ENCODE measurements at regions not wholly inside any gene's neighbourhood (a gene's known extent, or its start where the extent isn't known, plus 50 kb on each side); places are given as distances from the start of the nearest gene placed in this dataset.
A peak's percentile ranks its signal among the peaks of the same experiment; 100 is the strongest.

DNA sequence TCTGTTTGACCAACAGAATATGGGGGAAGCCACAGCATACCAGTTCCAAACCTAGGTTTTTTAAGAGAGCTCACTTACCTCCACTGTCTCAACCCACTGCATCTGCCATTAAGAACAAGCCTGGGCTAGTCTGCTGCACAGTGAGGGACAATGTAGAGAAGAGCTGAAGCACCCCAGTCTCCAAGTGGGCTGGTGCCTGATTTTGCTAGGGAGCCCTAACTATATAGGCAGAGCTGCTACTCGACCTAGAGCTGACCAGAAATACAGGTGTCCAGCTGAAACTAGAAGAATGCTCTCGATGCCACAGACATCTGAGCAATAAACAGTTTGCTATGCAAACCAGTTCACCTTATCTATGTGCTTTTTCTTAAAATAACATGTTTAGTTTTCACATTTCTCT is 106.9 kb upstream of the BET1 start:
- no peak for DNase-seq

DNA sequence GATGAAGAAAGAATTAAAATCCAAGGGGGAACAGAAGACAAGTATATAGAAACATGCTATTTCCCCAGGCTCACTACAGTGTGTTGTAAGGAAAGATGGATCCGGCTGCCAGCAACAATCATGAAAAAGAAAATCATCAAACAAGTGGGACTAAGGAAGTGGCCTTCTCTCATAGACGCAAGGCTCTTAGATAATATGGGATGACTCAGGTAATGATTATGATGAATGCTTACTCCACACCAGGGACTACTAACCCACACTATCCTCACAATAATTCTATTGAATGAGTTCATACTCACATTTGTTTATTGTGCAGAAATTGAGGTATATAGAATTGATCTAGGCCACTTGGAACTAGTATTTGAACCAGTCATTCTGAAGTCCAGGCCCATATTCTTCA is 111.2 kb upstream of the BET1 start:
- DNase-seq: no peak

DNA sequence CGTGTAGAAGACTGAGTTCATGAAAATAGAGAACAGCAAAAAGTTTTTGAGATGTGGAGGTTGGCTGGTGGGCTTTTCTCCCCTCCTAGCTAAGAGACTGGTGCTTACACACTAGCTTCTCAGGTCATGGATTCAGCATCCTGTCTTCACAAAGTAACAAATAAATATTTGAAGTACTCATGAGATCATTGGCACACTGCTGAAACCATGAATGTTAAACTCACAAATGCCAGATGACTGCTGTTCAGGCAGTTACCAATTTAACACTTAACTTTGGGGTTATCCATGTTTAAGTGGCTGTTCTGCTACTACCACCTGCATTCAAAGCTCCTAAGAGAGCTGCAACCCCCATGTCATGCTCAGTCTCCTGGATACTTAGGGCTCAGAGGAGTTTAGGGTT is 119.0 kb upstream of the BET1 start:
- no peak for DNase-seq

DNA sequence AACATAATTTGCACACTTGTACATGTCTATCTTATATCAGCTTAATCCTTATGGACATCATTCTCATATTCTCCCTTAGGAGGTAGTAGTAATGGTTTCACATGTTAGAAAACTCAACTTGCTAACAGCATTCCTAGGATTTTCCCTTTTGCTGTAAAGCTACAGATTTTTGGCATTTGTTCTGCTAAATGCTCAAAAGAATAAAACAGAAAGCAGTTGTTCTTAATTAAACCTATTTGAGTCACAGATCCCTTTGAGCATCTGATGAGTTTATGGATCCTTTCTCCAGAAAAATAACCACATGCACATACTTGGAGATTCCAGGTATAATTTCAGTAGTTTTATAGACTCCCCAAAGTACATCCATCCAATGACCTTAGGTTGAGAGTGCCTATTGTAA is 122.9 kb upstream of the BET1 start:
- DNase-seq: no peak

DNA sequence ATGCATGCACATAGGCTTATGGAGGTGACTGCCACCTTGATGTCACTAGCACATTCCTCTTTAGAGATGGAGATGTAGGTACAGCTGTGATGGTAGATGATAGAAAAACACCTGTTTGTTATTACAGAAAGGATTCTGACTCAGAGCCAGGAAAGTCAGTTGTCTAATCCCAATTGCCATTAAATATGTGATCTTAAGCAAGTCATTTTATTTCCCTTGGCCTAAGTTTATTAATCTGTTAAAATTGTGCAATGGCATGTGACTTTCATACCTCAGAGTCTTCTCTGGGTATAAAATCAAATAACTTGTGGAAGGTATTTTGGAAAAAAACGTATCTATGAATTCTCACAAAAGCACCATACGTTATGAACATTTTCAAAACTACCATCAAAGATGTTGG is 123.9 kb upstream of the BET1 start:
- DNase-seq: no peak

DNA sequence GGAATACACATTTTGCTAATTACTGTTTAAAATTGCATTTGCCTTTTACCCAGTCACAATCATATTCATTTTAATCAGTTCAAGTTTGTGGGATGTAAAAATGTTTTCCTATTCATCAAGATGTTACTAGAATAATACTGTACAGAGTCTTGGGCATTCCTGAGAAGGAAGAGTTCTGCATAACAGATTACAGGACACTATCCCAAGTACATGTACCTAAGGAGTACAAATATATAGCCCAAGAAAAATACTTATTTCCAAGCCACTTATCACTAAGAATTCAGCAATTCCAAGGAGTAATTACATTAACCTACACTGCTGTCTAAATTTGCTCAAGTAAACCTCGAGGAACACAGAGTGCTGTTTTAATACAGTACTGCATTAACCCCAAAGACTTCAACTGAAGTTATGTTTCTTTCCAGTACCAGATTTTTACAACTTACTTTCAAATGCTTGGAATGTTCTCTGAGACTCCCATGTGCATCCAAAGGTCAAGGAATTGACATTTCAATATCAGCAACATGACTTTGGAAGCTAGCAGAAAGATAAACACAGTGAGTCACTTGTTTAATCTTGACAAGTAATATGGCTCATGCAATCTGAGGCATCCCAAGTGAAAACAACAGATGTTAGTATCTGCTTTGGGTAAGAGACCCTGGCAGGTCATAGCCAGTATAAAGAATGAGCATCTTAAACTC is 125.4 kb upstream of the BET1 start:
- DNase-seq: no peak

DNA sequence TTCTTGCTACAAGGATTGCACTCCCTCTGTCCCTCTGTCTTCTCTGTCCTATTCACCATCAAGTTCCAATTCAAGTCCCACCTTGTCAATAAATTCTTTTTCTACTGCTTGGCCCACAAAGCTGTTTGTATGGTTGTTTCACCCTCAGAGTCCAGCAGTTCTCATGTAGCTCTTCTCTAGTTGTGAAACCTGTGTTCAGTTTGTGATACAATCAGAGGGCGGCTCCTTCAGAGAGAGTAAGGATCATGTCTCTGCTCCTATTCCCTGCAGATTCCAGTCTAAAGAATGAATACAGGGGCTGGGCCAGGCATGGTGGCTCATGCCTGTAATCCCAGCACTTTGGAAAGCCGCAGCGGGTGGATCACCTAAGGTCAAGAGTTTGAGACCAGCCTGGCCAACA is 126.6 kb upstream of the BET1 start:
- no peak for DNase-seq

DNA sequence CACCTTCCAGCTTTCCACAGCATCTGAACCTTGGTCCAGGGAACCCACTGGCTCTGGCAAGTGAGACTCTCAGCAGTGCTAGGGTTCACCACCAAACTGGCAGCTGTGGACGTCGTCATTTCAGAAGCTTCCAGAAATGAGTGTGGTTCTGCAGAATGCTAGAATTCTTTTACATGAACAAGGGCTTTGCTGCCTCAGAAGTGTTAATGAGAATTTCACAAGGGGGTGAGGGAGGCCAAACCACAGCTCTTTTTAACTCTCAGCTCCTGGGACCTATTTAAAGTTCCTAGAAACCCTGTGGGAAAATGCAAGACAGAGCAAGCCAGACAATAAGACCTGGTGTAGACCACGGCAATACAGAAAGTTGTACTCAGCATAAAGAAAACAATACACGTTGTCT is 129.3 kb upstream of the BET1 start:
- DNase-seq: no peak

DNA sequence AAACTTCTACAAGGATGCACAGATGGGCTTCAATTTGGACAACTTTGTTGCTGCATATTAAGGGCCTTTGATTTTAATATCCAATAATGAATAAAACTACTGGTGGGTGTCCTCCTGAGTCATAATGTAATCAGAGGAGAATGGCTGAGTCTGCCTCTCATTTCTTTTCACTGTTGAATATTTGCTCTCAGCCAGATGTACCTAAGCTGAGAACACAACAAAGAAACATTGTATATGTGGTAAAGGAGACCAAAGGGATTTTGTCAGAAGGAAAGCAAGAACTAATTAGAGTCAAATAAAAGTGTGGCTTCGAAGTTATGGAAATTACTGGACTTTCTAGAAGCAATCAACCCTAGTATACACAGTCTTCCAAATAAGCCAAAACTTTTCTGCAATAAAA is 131.0 kb upstream of the BET1 start:
- DNase-seq: no peak

DNA sequence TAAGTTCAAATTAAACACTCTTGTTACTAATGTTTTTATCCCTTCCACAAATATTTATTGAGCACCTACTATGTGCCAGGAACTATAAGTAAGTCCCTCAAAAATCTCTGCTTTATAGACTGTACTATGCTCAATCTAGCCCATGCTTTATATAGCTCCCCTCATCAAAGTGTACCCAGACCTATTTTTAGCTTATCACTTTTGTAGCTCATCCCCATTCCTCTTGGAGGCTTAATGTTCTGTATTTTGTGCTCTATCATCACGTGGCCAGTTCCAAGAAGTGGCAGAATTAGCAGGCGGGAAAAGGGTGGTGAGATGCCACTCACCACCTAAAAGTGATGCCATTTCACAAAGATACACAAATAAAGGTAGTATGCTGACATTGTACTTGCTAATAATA is 138.1 kb upstream of the BET1 start:
- no peak for DNase-seq

DNA sequence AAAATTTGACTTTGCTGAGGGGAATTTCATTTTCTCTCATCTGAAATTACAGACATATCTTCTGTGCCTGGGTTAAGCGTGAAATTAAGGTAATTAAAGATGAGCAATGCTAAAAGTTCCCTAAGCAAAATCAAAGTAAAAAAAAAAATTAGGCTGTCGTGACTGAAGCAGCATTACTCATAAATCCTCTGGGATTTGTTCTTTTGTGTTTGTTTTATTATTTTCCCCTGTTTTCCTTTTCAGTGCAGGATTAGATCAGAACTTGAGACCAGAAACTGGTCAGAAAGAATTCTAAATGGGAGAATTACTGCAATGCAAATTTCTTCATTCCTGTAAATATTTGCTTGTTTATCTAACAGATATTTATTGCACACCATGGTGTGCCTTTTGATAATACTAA is 141.4 kb upstream of the BET1 start:
- DNase-seq: no peak

DNA sequence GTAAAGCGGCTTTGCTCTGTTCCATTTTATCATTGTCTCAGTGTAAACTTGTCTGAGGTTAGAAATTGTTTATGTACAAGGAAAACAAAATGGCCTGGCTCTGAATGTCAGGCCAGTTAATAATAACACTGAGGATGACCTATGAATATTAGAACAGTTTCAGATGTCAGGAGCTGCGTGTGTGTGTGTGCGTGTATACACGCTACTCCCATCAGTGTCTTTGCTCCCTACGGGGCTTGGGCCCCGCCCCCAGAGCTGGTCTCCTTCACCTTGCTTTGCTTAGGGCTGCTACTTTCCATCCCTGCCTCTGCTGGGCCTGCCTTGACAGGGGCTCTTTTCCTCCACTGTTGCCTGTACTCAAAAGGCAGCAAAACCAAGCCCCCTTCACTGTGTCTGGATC is 142.3 kb upstream of the BET1 start:
- no peak for DNase-seq

DNA sequence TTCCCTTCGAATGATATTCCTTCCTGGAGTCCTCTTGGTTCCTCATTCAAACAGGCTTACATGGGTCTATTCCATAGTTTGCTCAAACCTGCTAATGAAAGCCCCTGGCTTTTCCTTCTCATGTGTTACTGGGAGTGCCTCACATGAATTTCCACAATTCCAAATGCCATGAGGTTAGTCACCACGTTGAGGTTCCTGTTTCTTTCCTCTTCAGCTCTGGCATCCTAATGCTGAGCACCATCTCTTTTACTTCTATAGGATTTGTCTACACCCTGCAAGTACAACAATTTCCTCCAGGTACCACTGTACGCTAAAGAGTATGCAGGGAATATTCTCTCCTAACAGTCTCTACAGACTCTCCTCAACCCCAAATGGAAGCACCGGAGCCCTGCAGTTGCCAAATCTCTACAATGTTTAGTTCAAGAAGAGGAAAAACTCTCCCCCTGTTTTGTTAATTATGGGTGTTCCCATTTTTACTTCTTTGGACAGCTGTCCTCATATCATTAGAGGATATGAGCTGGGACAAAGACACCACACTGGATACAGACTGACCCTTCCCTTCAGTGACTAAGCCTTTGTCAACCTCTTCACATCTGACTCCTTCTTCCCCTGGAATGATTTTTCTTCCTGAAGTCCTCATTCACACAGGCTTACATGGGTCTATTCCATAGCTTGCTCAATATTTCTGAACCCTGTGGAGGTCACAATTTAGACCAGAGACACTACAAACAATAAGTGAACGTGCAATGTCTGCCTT is 145.8 kb upstream of the BET1 start:
- DNase-seq: no peak

DNA sequence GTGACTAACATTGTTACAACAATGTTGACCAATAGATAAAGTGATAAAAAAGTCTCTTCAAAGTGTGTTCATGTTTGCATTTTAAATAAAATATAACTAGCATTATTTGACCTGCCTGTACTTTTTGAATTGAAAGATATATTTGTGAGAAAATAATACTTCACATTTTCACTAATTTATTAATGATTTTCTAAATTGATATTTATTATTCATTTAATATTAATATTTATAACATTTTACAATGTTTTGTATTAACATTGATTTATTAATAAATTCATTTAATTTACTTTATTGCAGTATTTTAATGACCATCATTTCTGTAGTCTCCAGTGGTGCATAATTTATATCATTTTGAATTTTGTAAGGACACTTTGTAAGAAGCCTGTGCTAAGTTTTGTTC is 150.0 kb upstream of the BET1 start:
- no peak for DNase-seq

DNA sequence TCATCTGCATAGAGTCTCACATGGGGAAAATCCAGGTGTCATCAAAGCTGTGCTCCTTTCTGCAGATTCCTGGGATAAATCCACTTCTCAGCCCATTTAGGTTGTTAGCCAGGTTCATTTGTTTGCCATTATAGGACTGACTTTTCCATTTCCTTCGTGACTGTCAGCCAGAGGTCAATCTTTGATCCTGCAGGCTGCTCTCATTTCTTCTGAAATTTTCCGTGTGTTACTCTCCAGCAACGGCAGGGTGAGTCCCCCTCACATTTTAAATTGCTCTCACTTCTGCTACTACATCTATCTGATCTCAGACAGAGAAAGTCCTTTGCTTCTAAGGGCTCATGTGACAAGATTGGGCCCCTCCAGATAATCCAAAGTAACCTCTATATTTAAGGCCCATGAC is 150.7 kb upstream of the BET1 start:
- no peak for DNase-seq

DNA sequence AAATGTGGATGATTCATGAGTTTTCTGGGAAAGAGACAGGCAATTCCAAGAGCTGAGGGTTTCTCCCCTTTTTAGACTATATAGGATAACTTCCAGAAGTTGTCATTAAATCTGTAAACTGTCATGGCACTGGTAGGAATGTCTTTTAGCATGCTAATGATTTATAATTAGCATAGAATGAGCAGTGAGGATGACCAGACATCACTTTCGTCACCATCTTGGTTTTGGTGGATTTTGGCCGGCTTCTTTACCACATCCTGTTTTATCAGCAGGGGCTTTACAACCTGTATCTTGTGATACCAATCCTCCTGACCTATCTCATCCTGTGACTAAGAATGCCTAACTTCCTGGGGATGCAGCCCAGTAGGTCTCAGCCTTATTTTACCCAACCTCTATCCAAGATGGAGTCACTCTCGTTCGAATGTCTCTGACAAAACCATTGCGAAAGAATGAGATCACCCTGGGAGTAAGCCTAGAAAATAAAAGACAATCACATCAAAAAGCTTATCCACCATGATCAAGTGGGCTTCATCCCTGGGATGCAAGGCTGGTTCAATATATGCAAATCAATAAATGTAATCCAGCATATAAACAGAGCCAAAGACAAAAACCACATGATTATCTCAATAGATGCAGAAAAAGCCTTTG is 153.6 kb upstream of the BET1 start:
- peak; percentile 7 for DNase-seq

DNA sequence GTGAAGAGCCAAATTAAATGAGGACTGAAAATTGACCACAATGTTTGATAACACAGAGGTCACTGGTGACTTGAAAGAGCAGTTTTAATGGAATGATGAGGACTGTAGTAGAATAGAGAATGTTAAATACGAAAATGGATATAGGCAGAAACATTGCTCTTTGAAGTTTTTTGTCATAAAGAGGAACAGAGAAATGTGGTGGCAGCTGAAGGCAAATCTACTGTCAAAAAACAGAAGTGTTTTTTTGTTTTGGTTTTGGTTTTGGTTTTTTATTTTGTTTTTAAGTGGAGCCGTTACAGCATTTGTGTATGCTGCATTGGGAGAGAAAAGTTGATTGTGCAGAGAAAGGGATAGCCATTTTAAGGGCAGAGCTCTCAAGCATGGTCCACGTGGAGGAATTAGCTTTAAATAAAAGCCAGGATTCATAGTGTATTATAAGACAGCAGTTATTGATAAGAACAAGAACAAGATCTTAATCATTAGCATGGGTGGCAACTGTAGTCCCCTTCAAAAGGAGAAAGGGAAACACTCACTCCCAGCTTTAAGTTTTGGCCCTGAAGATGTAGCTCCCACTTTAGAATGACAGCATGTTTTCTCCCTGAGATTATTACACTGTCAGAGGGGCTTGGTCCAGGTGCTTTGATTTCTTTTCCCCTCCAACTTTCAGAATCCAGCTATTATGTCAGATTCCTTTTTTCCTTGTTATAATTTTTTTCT is 156.7 kb upstream of the BET1 start:
- DNase-seq: no peak

DNA sequence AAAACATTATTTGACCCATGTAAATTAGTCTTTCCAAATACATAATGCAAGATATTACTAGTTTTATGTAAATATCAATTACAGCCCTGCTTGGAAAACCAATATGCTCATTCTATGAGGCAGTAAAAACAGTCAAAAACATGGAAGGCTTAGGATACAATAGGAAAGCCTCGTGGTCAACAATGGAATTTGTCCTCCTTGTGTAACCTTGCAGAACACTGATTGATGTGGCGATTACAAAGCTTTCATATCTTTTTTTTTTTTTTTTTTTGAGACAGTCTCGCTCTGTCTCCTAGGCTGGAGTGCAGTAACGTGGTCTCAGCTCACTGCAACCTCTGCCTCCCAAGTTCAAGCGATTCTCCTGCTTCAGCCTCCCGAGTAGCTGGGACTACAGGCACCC is 157.3 kb upstream of the BET1 start:
- DNase-seq: no peak

DNA sequence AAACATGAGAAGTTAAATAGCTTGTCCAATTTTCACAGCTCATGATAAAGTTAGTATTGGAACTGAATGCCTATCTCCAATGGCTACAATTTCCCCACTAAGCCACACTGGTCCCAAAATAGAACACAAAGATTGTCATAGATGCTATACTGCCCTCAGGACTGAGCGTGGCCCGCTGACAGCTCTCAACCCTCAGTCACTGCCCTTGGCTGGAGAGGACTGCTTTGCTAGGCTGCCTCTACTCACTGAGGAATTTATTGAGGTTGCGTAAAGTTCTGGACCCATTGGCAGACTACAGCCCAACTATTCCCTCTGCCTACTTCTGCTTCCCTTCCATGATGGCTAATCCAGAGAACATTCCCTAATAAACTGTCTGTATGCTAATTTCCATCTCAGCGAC is 165.5 kb upstream of the BET1 start:
- no peak for DNase-seq

DNA sequence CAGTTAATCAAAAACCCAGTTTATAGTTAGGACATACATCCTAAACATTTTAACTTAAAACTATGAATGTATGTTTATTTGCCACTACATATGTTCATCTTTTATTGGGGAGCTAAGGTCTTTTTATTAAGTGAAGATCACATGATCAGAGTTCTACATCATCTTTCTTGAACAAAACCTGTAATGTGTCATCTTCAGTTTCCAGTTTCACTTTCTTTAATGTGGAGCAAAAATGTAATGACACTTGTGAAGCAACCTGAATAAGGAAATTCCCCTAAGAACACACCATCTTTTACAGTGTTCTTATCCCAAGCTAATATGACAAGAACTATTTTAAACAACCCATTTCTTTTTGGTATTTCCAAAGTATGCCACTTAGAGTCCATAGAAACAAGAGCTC is 166.7 kb upstream of the BET1 start:
- no peak for DNase-seq

DNA sequence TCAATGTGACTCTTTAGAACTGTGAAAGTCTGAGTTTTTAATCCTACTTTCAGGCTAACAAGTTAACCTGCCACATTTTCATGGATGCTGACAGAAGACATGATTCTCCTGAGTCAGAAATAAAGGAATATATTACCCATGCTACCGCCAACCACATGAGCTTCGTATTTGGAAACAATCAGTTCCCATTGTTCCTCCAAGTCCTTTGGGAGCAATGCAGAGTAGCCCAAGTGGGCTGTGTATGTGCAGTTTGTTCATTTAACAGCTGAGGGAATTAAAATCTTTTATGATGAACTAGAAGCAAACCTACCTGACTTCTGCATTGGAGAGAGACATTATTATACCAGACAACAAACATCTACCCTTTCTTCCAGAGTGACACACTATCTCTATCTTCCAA is 169.3 kb upstream of the BET1 start:
- no peak for DNase-seq

DNA sequence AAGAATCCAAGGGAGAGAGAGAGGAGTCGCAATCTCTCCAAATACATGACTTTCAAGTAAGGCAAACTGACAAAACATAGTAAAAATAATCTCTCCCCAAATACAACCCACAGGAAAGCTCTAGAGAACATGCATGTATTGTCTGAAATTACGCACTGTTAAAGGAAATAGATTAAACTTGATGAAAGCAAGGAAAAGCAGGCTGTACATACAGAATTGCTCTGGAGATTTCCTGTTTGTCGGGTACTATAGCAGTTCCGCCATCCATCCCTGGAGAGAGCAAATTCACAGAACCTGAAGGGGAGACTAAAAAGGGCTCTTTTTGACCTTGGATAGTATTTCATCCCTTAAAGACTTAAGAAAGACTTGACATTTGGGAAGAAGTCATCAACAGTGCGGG is 170.2 kb upstream of the BET1 start:
- no peak for DNase-seq

DNA sequence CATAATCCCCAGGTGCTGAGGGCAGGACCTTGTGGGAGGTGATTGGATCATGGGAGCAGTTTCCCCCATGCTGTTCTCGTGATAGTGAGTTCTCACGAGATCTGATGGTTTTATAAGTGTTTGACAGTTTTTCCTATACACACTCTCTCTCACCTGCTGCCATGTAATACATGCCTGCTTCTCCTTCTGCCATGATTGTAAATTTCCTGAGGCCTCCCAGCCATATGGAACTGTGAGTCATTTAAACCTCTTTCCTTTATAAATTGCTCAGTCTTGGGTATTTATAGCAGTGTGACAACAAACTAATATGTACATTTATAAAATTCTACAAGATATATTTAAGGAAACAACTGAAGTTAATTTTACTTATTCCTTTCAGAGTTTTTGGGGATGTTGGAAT is 170.8 kb upstream of the BET1 start:
- no peak for DNase-seq

DNA sequence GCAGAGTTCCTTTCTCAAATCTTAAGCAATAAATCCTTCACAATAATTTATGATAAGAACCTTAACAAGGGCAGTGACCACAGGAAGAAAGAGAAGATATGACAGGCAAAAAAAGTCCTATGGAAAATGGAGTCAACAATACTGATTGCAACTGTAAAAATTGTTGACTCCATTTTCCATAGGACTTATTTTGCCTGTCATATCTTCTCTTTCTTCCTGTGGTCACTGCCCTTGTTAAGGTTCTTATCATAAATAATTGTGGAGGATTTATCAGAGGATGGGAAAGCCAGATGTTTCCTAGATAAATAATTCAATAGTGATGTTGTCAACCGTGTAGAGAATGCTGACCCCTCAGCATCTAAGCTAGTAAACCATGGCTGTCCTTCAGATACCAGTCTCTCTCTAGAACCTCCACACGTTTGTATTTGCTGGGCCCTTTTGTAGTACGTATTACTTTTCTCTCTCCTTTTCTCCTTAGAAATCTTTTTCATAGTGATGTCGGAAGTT is 172.6 kb upstream of the BET1 start:
- no peak for DNase-seq
